ENCODE measurements at regions not wholly inside any gene's neighbourhood (a gene's known extent, or its start where the extent isn't known, plus 50 kb on each side); places are given as distances from the start of the nearest gene placed in this dataset.

DNA sequence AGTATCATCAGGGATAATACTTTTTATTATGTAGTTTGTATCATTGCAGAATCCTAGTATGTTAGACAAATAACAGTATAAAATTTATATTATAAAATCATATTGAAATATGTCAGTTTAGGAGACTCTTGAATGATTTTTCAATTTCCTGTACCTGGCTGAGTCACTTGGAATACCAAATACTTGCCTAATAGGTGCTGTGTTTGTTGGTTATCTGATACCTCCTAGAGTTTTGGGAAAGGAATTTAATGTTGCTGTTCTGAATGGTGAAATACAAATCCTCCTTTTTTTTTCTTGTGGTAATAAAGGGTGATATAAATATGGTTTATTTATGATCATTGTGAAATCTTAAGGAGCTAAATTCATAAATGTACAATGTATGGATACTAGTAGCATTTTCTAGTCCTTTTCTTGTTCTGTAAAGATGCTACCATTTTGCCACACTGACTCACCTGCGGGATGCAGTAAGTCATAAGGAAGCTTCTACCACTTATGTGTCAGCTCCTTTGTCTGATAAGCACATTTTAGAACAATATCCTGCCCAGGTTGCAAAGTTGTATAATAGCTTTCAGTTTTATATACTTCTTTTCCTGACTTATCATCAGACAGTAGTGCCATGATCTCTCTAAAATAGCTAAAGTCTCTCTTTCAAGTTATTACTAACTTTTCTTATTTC lies 465.5 kb downstream of the XIRP2 start (continued):
- TF ChIP-seq, protein P1, sequence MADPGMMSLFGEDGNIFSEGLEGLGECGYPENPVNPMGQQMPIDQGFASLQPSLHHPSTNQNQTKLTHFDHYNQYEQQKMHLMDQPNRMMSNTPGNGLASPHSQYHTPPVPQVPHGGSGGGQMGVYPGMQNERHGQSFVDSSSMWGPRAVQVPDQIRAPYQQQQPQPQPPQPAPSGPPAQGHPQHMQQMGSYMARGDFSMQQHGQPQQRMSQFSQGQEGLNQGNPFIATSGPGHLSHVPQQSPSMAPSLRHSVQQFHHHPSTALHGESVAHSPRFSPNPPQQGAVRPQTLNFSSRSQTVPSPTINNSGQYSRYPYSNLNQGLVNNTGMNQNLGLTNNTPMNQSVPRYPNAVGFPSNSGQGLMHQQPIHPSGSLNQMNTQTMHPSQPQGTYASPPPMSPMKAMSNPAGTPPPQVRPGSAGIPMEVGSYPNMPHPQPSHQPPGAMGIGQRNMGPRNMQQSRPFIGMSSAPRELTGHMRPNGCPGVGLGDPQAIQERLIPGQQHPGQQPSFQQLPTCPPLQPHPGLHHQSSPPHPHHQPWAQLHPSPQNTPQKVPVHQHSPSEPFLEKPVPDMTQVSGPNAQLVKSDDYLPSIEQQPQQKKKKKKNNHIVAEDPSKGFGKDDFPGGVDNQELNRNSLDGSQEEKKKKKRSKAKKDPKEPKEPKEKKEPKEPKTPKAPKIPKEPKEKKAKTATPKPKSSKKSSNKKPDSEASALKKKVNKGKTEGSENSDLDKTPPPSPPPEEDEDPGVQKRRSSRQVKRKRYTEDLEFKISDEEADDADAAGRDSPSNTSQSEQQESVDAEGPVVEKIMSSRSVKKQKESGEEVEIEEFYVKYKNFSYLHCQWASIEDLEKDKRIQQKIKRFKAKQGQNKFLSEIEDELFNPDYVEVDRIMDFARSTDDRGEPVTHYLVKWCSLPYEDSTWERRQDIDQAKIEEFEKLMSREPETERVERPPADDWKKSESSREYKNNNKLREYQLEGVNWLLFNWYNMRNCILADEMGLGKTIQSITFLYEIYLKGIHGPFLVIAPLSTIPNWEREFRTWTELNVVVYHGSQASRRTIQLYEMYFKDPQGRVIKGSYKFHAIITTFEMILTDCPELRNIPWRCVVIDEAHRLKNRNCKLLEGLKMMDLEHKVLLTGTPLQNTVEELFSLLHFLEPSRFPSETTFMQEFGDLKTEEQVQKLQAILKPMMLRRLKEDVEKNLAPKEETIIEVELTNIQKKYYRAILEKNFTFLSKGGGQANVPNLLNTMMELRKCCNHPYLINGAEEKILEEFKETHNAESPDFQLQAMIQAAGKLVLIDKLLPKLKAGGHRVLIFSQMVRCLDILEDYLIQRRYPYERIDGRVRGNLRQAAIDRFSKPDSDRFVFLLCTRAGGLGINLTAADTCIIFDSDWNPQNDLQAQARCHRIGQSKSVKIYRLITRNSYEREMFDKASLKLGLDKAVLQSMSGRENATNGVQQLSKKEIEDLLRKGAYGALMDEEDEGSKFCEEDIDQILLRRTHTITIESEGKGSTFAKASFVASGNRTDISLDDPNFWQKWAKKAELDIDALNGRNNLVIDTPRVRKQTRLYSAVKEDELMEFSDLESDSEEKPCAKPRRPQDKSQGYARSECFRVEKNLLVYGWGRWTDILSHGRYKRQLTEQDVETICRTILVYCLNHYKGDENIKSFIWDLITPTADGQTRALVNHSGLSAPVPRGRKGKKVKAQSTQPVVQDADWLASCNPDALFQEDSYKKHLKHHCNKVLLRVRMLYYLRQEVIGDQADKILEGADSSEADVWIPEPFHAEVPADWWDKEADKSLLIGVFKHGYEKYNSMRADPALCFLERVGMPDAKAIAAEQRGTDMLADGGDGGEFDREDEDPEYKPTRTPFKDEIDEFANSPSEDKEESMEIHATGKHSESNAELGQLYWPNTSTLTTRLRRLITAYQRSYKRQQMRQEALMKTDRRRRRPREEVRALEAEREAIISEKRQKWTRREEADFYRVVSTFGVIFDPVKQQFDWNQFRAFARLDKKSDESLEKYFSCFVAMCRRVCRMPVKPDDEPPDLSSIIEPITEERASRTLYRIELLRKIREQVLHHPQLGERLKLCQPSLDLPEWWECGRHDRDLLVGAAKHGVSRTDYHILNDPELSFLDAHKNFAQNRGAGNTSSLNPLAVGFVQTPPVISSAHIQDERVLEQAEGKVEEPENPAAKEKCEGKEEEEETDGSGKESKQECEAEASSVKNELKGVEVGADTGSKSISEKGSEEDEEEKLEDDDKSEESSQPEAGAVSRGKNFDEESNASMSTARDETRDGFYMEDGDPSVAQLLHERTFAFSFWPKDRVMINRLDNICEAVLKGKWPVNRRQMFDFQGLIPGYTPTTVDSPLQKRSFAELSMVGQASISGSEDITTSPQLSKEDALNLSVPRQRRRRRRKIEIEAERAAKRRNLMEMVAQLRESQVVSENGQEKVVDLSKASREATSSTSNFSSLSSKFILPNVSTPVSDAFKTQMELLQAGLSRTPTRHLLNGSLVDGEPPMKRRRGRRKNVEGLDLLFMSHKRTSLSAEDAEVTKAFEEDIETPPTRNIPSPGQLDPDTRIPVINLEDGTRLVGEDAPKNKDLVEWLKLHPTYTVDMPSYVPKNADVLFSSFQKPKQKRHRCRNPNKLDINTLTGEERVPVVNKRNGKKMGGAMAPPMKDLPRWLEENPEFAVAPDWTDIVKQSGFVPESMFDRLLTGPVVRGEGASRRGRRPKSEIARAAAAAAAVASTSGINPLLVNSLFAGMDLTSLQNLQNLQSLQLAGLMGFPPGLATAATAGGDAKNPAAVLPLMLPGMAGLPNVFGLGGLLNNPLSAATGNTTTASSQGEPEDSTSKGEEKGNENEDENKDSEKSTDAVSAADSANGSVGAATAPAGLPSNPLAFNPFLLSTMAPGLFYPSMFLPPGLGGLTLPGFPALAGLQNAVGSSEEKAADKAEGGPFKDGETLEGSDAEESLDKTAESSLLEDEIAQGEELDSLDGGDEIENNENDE (IDR thresholded peaks at IDR 0.05; ENCODE audit: insufficient replicate concordance, low read length): no peak
- TF ChIP-seq CHD2 (IDR thresholded peaks at IDR 0.05; ENCODE audit: low read length) (no peak), FOSL1 (IDR thresholded peaks at IDR 0.05; ENCODE audit: insufficient read depth, low read depth, low read length) (no peak), SP1 (IDR thresholded peaks at IDR 0.05; ENCODE audit: low read depth, low read length) (no peak), CTBP2 (IDR thresholded peaks at IDR 0.05; ENCODE audit: borderline replicate concordance, insufficient read depth, insufficient read length, low read length) (no peak), JUN (IDR thresholded peaks at IDR 0.05; ENCODE audit: low read depth, low read length) (no peak), SIRT6 (IDR thresholded peaks at IDR 0.05; ENCODE audit: low read length) (no peak), SRF (IDR thresholded peaks at IDR 0.05; ENCODE audit: low read depth, low read length) (no peak), EP300 (IDR thresholded peaks at IDR 0.05; ENCODE audit: borderline replicate concordance in 1 of 2, low read depth in 2 of 2, low read length in 2 of 2) (no peak)
